ENCODE measurements at regions not wholly inside any gene's neighbourhood (a gene's known extent, or its start where the extent isn't known, plus 50 kb on each side); places are given as distances from the start of the nearest gene placed in this dataset.
A peak's percentile ranks its signal among the peaks of the same experiment; 100 is the strongest.

- Histone ChIP-seq H3K27me3 (no peaks in the 10 kb centered on the region), H3K27ac (no peak overlapping the region), H3K36me3 (no peaks in the 10 kb centered on the region), H3K9me3 (no peaks in the 10 kb centered on the region), H3K4me3 (no peak overlapping the region), H3K4me1 (peaks cover 0 to 30% of the 10 kb centered on the region in 2 donors)
- no peak for TF ChIP-seq CTCF (IDR thresholded peaks at IDR 0.05)
- DNase-seq (ENCODE audit: low spot score), result peak; percentile 56
Observed at GRCh38 chr20:1804554-1804956, 90.7 kb upstream of the SIRPA start.

DNA sequence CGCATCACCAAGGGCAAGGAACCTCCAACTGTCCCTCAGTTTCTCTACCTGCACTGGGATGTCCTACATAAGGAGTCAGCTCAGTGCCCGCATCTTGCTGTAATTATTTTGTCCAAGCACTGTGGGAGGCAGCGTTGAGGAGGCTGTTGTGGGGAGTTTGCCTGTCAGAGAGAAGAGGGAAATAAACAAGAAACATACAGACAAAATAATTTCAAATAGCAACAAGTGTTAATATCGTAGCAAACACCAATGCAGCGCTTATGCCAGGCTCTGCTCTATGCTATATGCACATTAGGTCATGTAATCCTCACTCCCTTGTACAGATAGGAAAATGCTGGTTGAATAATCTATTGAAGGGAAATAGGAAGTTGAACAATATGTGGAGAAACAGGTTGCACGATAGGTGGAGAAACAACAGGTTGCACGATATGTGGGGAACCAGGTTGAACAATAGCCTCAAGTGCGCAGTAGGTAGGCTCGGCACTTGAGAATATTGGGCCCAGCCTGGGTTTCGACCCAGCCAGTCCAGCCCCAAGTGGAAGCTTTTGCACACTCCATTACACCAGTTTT, 91.2 kb upstream of the SIRPA start:
- peak overlapping the region; percentile 66 to 69 for H3K27ac ChIP-seq
- TF ChIP-seq CTCF (IDR thresholded peaks at IDR 0.05), result no peak
- peak overlapping the region; percentile 49 to 70 for H3K4me3 ChIP-seq
- peaks cover 0 to 30% of the 10 kb centered on the region in 2 donors for H3K4me1 ChIP-seq
- no peaks in the 10 kb centered on the region for H3K36me3 ChIP-seq
- H3K27me3 ChIP-seq, result no peaks in the 10 kb centered on the region
- H3K9me3 ChIP-seq, result no peaks in the 10 kb centered on the region
- DNase-seq (ENCODE audit: low spot score), result peak; percentile 58

GRCh38 chr20:1803061-1803931, 91.9 kb upstream of the SIRPA start:
- H3K4me3 ChIP-seq, result peak overlapping the region; percentile 49 to 70
- peak overlapping the region; percentile 66 to 69 for H3K27ac ChIP-seq
- H3K4me1 ChIP-seq, result peaks cover 0 to 30% of the 10 kb centered on the region in 2 donors
- DNase-seq (ENCODE audit: low spot score), result peak; percentile 71
- no peak for TF ChIP-seq CTCF (IDR thresholded peaks at IDR 0.05)
- no peaks in the 10 kb centered on the region for H3K27me3 ChIP-seq
- no peaks in the 10 kb centered on the region for H3K9me3 ChIP-seq
- H3K36me3 ChIP-seq, result no peaks in the 10 kb centered on the region

DNA sequence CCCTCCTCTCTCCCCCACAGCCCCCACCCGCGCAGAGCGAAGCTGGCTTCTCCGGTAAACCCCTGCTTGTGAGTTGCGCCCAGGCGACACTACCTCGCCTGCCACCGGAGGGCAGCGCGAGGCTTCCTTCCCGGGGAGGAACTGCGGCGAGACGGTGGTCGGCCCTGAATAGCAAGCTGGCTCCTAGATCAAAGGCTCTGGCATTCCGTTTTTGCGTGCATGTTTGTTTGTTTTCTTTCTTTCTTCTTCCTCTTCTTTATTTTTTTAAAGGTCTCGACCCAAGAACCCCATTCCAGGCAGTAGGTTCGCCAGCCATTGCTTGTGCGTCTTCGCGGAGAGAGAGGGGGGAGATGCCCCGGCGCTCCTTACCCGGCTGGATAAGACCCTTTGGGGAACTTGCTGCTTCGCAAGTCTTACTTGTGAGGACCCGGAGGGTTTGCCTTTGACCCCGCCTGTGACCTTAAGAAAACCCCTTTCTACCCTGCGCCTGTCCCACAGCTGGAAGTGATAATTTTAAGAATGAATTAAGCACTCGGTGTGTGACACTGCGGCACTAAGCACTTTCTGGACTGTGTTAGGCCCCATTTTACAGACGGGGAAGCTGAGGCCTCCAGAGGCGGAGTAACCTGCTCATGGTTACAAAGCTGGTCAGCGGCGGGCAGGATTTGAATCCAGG, 92.7 kb upstream of the SIRPA start:
- peak; percentile 81 for DNase-seq (ENCODE audit: low spot score)
- Histone ChIP-seq H3K36me3 (no peaks in the 10 kb centered on the region), H3K27ac (peak overlapping the region; percentile 66 to 69), H3K4me1 (peaks cover 0 to 30% of the 10 kb centered on the region in 2 donors), H3K27me3 (no peaks in the 10 kb centered on the region), H3K4me3 (peak overlapping the region; percentile 49 to 70), H3K9me3 (no peaks in the 10 kb centered on the region)
- TF ChIP-seq CTCF (IDR thresholded peaks at IDR 0.05), result peak; percentile 53 to 85

DNA sequence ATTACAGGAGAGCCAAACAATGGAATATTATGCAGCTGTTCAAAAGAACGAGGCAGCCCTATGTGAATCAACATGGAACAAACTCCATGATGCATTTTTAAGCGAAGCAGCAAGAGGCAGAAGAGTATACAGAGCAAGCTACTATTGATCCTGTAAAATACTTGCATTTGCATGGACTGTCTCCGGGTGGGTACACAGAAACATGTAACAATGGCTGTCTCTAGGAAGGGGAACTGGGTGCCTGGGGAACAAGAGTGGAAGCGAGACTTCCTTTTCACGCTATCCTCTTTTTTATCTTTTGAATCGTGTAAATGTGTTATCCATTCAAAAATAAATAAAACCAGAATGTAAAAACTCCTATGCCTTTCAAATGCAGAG, 93.3 kb upstream of the SIRPA start:
- Histone ChIP-seq H3K4me1 (peaks cover 0 to 30% of the 10 kb centered on the region in 2 donors), H3K9me3 (no peaks in the 10 kb centered on the region), H3K4me3 (peak overlapping the region in 1 of 2 donors; percentile 70), H3K27ac (no peak overlapping the region), H3K27me3 (no peaks in the 10 kb centered on the region), H3K36me3 (no peaks in the 10 kb centered on the region)
- DNase-seq (ENCODE audit: low spot score), result no peak
- no peak for TF ChIP-seq CTCF (IDR thresholded peaks at IDR 0.05)
